ENCODE measurements at regions not wholly inside any gene's neighbourhood (a gene's known extent, or its start where the extent isn't known, plus 50 kb on each side); places are given as distances from the start of the nearest gene placed in this dataset.

- no peaks in the 10 kb centered on the region for H3K9me3 ChIP-seq (ENCODE audit: control insufficient read depth, insufficient read depth, low read length)
- H3K27me3 ChIP-seq (ENCODE audit: control insufficient read depth, insufficient read depth, low read length): no peaks in the 10 kb centered on the region
- ChIA-PET POLR2A (no interaction called here), CTCF (interaction anchor here (0.7 to 0.8 kb wide), 2 partner anchors 11 to 45 kb away, joined by 4 read pairs; no protein-coding TSS in a partner anchor)
- no peak for TF ChIP-seq CTCF (IDR thresholded peaks at IDR 0.05; ENCODE audit: low read depth, low read length)
- H3K4me3 ChIP-seq (ENCODE audit: low read depth, low read length): no peak overlapping the region
- no peak overlapping the region for H3K27ac ChIP-seq (ENCODE audit: low read depth, low read length)
- peak; percentile 38 for DNase-seq (ENCODE audit: low read depth, low spot score)
These were observed 217.2 kb upstream of the HTR2A start for GRCh38 chr13:47114030-47114429.

- DNase-seq (ENCODE audit: low read depth, low spot score): no peak
- Histone ChIP-seq H3K4me3 (ENCODE audit: low read depth, low read length) (no peak overlapping the region), H3K27ac (ENCODE audit: low read depth, low read length) (no peak overlapping the region), H3K27me3 (ENCODE audit: control insufficient read depth, insufficient read depth, low read length) (no peaks in the 10 kb centered on the region), H3K9me3 (ENCODE audit: control insufficient read depth, insufficient read depth, low read length) (no peaks in the 10 kb centered on the region)
- ChIA-PET POLR2A (no interaction called here), CTCF (interaction anchor here (0.5 kb wide), 1 partner anchor 238 kb away, joined by 10 read pairs; no protein-coding TSS in a partner anchor)
- TF ChIP-seq CTCF (IDR thresholded peaks at IDR 0.05; ENCODE audit: low read depth, low read length): no peak
These were observed 216.0 kb upstream of the HTR2A start for GRCh38 chr13:47112903-47113299.

GRCh38 chr13:47112205-47112902 is 215.5 kb upstream of the HTR2A start:
- no peak for DNase-seq (ENCODE audit: low read depth, low spot score)
- CTCF ChIA-PET: no interaction called here

GRCh38 chr13:47111499-47111898 is 214.6 kb upstream of the HTR2A start:
- Histone ChIP-seq H3K4me3 (ENCODE audit: low read depth, low read length) (no peak overlapping the region), H3K9me3 (ENCODE audit: control insufficient read depth, insufficient read depth, low read length) (no peaks in the 10 kb centered on the region), H3K27ac (ENCODE audit: low read depth, low read length) (no peak overlapping the region), H3K27me3 (ENCODE audit: control insufficient read depth, insufficient read depth, low read length) (no peaks in the 10 kb centered on the region)
- no peak for DNase-seq (ENCODE audit: low read depth, low spot score)
- no peak for TF ChIP-seq CTCF (IDR thresholded peaks at IDR 0.05; ENCODE audit: low read depth, low read length)
- POLR2A ChIA-PET: no interaction called here
- CTCF ChIA-PET: no interaction called here

More at GRCh38 chr13:47112205-47112902, 215.5 kb upstream of the HTR2A start:
- TF ChIP-seq CTCF (IDR thresholded peaks at IDR 0.05; ENCODE audit: low read depth, low read length): no peak
- no peak overlapping the region for H3K4me3 ChIP-seq (ENCODE audit: low read depth, low read length)
- H3K27ac ChIP-seq (ENCODE audit: low read depth, low read length): no peak overlapping the region
- no peaks in the 10 kb centered on the region for H3K27me3 ChIP-seq (ENCODE audit: control insufficient read depth, insufficient read depth, low read length)
- POLR2A ChIA-PET: no interaction called here
- H3K9me3 ChIP-seq (ENCODE audit: control insufficient read depth, insufficient read depth, low read length): no peaks in the 10 kb centered on the region

- CTCF ChIA-PET: no interaction called here
- Histone ChIP-seq H3K27me3 (ENCODE audit: control insufficient read depth, insufficient read depth, low read length) (no peaks in the 10 kb centered on the region), H3K4me3 (ENCODE audit: low read depth, low read length) (no peak overlapping the region), H3K9me3 (ENCODE audit: control insufficient read depth, insufficient read depth, low read length) (no peaks in the 10 kb centered on the region), H3K27ac (ENCODE audit: low read depth, low read length) (no peak overlapping the region)
- POLR2A ChIA-PET: no interaction called here
- no peak for DNase-seq (ENCODE audit: low read depth, low spot score)
- no peak for TF ChIP-seq CTCF (IDR thresholded peaks at IDR 0.05; ENCODE audit: low read depth, low read length)
These were observed 214.0 kb upstream of the HTR2A start for GRCh38 chr13:47110833-47111240.

Data from AG04450 (cell line).